Sigmoid colon (tissue), 6 donors: ENCODE measurements at regions not wholly inside any gene's neighbourhood (a gene's known extent, or its start where the extent isn't known, plus 50 kb on each side); places are given as distances from the start of the nearest gene placed in this dataset.
"Not testable (repeated sequence)": the region's sequence is repeated elsewhere in the genome, so short reads cannot be mapped to it uniquely, and the experiment has no call there.

Experiments
- DNase-seq: peaks from one replicate; pipeline ENCODE4 v3.0.0-alpha.2; 2019
- H3K27ac ChIP-seq, 4 donors: fragments of 200-600 bp; sonication (generic); one replicate each; pipeline ENCODE4 v1.5.1; 2016 to 2019; ENCODE audit warnings: mild to moderate bottlenecking in 1 of 4
- H3K27me3 ChIP-seq, 3 donors: fragments of 200-600 bp; sonication (generic); one replicate each; pipeline ENCODE4 v1.5.1; 2019; ENCODE audit warnings: mild to moderate bottlenecking in 1 of 3
- H3K36me3 ChIP-seq, 4 donors: fragments of 200-600 bp; sonication (generic); one replicate each; pipeline ENCODE4 v1.5.1; 2016 to 2019
- H3K4me1 ChIP-seq, 4 donors: fragments of 200-600 bp; sonication (generic); one replicate each; pipeline ENCODE4 v1.5.1; 2017 to 2019
- H3K4me3 ChIP-seq, 4 donors: fragments of 200-600 bp; sonication (generic); one replicate each; pipeline ENCODE4 v1.5.1; 2017 to 2019; ENCODE audit warnings: mild to moderate bottlenecking in 2 of 4, moderate library complexity in 1 of 4
- H3K9me3 ChIP-seq, 4 donors: fragments of 200-600 bp in 3 of 4; sonication (generic) in 3 of 4; one replicate each; pipeline versions ENCODE4 v1.5.1 to v1.6.1; 2013 to 2019
- CTCF ChIP-seq, 4 experiments: fragments of 450-650 bp in 3 of 4; fragments of 200-600 bp in 1 of 4; IDR thresholded peaks; one replicate each; pipeline ENCODE4 v1.5.1; 2016 to 2019; ENCODE audit warnings: antibody characterized with exemption in 4 of 4, mild to moderate bottlenecking in 3 of 4, moderate library complexity in 2 of 4
- EP300 ChIP-seq, 4 donors: sonication (generic); formaldehyde crosslinking; IDR thresholded peaks; one replicate each; pipeline ENCODE4 v1.6.1; 2017; ENCODE audit warnings: antibody characterized with exemption in 4 of 4
- POLR2A ChIP-seq, 2 donors: fragments of 450-650 bp; IDR thresholded peaks; one replicate each; pipeline ENCODE4 v1.6.1; 2016; ENCODE audit warnings: antibody characterized with exemption in 2 of 2, mild to moderate bottlenecking in 2 of 2, moderate library complexity in 2 of 2
- POLR2AphosphoS5 ChIP-seq, 4 donors: sonication (generic); formaldehyde crosslinking; IDR thresholded peaks; one replicate each; pipeline ENCODE4 v1.6.1; 2017; ENCODE audit warnings: antibody characterized with exemption in 4 of 4
- WGBS, 2 donors: extraction: QIAGEN DNeasy Blood & Tissue Kit; methylation state at CpG; one replicate each; pipeline ENCODE4 v1.1.7; 2013; 5-methylcytosine and 5-hydroxymethylcytosine counted together
- intact Hi-C: fragments of 100-400 bp; cut with DNase I; formaldehyde crosslinking; loops from one replicate; pipeline ENCODE4 v1.15.1; 2023
- donor health status: healthy with polysubstance abuse.
- donor health status: healthy.

- Histone ChIP-seq H3K36me3 (no peaks in the 10 kb centered on the region), H3K4me3 (no peak overlapping the region), H3K27ac (no peak overlapping the region), H3K27me3 (no peaks in the 10 kb centered on the region), H3K9me3 (no peaks in the 10 kb centered on the region), H3K4me1 (no peaks in the 10 kb centered on the region)
- TF ChIP-seq POLR2A (IDR thresholded peaks at IDR 0.05) (no peak), CTCF (IDR thresholded peaks at IDR 0.05) (no peak), EP300 (IDR thresholded peaks at IDR 0.05) (no peak), POLR2AphosphoS5 (IDR thresholded peaks at IDR 0.05) (no peak)
- intact Hi-C loops = no loop called here
- no peak for DNase-seq
- WGBS, 2 donors = 69 to 77% methylated on average over 3 of the region's 3 CpGs
Observed at GRCh38 chr18:59075923-59076322, 63.8 kb upstream of the SEC11C start.

- no peak for DNase-seq
- Histone ChIP-seq H3K36me3 (no peaks in the 10 kb centered on the region), H3K27ac (no peak overlapping the region), H3K4me1 (no peaks in the 10 kb centered on the region), H3K9me3 (no peaks in the 10 kb centered on the region), H3K27me3 (no peaks in the 10 kb centered on the region), H3K4me3 (no peak overlapping the region)
- WGBS, 2 donors = 78 to 89% methylated on average over 4 of the region's 4 CpGs
- intact Hi-C loops = no loop called here
- TF ChIP-seq POLR2A (IDR thresholded peaks at IDR 0.05) = no peak
- TF ChIP-seq EP300 (IDR thresholded peaks at IDR 0.05) = no peak
- no peak for TF ChIP-seq CTCF (IDR thresholded peaks at IDR 0.05)
- no peak for TF ChIP-seq POLR2AphosphoS5 (IDR thresholded peaks at IDR 0.05)
Observed at GRCh38 chr18:59079264-59079663, 60.4 kb upstream of the SEC11C start.

DNA sequence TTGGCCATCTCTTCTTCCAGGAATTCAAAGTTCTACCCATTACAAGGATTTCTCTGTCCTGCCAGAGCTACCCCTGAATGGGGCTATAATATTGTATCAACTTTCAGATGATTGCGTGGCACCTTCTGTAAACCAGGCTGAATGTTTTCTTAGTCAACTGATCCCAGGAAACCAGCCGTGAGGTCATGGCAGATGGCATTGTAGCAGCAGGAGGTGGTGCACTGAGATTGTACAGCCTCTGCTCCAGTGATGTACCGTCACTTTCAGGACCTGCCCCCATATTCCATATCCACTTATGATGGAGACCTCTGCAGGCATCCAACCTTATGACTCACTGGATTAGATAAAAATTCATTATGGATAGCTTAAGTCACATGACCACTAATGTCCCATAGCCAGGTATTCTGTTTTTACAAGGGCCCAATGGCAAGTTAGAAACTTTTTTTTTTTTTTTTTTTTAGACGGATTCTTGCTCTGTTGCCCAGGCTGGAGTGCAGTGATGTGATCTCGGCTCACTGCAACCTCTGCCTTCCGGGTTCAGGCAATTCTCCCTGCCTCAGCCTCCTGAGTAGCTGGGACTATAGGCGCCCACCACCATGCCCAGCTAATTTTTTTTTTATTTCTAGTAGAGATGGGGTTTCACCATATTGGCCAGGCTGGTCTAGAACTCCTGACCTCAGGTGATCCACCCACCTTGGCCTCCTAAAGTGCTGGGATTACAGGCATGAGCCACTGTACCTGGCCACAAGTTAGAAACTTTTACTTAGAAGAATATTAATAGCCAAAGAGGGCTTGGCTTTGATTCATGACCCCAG lies 59.8 kb upstream of the SEC11C start:
- H3K4me3 ChIP-seq, H3K9me3 ChIP-seq, H3K27ac ChIP-seq, intact Hi-C loops, H3K36me3 ChIP-seq, H3K27me3 ChIP-seq, DNase-seq, H3K4me1 ChIP-seq: not testable (repeated sequence)
- WGBS, 2 donors = 80 to 91% methylated on average over 7 of the region's 7 CpGs

DNA sequence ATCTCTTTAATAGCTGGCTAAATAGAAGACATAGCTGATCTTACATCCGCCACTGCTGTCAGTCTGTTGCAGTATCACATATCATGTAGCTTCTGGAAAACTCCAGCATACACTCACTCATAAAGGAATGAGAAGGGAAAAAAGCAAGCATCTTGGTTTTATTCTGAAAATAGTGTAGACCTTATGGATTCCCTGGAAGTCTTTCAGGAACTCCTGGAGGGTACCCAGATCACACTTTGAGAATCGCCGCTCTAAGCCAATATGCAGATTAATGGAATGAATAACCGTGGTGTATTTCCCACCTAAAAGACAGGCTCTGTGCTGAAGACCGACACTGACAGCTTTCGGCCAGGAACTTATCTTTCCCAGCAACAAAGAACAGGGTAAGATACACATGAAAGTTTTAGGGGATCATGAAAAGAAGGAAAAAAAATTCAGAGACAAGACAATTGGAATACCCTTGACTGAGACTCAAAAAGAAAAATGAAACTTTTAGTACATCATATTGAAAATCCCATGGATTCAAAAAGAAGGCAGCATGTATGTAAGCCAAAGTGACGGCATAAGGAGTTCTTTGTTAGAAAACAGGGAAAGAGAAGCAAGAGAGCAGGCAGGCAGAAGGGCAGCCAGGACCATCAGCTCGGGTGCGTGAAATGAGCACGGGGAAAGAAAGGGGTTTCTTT lies 56.4 kb upstream of the SEC11C start:
- H3K36me3 ChIP-seq = no peaks in the 10 kb centered on the region
- DNase-seq = no peak
- H3K9me3 ChIP-seq = no peaks in the 10 kb centered on the region
- intact Hi-C loops = no loop called here
- H3K27ac ChIP-seq = no peak overlapping the region
- no peaks in the 10 kb centered on the region for H3K4me1 ChIP-seq
- no peaks in the 10 kb centered on the region for H3K27me3 ChIP-seq
- no peak overlapping the region for H3K4me3 ChIP-seq
- TF ChIP-seq POLR2AphosphoS5 (IDR thresholded peaks at IDR 0.05) = no peak
- no peak for TF ChIP-seq EP300 (IDR thresholded peaks at IDR 0.05)
- no peak for TF ChIP-seq POLR2A (IDR thresholded peaks at IDR 0.05)
- TF ChIP-seq CTCF (IDR thresholded peaks at IDR 0.05) = no peak
- WGBS, 2 donors = 73 to 81% methylated on average over 10 of the region's 10 CpGs

DNA sequence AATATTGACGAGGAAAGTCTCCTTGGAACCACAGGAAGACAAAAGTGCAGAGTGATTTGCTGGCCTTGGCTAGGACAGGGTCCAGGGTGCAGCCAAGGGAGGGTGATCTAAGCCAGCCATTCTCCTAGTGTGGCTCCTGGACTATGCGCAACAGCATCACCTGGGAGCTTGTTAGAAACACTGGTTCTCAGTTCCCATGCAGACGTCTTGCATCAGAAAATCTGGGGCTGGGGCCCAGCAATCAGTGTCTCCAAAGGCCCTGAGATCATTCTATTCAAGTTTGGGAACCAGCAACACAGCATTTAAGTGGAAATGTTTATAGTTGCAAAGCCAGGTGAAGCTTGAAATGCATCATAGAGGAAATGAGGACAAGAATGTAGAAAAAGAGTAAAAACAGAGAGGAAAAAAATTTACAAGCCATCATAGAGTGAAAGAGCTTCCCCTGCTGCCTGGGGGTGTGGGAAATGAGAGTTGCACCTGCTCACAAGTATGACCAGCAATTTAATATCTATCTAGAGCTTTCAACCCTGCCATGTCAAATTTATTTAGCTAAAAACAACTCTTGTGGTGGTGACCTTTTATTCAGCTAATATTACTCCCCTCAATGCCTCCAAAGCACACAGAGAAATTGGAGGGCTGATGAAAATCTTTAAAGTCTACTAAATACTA lies 54.4 kb upstream of the SEC11C start:
- H3K27ac ChIP-seq = no peak overlapping the region
- H3K36me3 ChIP-seq = no peaks in the 10 kb centered on the region
- TF ChIP-seq CTCF (IDR thresholded peaks at IDR 0.05) = no peak
- no peak for DNase-seq
- no peak overlapping the region for H3K4me3 ChIP-seq
- 82 to 86% methylated on average over 3 of the region's 3 CpGs for WGBS, 2 donors
- H3K9me3 ChIP-seq = no peaks in the 10 kb centered on the region
- no peaks in the 10 kb centered on the region for H3K4me1 ChIP-seq
- H3K27me3 ChIP-seq = no peaks in the 10 kb centered on the region
- intact Hi-C loops = no loop called here
